ENCODE measurements at regions not wholly inside any gene's neighbourhood (a gene's known extent, or its start where the extent isn't known, plus 50 kb on each side); places are given as distances from the start of the nearest gene placed in this dataset.

DNA sequence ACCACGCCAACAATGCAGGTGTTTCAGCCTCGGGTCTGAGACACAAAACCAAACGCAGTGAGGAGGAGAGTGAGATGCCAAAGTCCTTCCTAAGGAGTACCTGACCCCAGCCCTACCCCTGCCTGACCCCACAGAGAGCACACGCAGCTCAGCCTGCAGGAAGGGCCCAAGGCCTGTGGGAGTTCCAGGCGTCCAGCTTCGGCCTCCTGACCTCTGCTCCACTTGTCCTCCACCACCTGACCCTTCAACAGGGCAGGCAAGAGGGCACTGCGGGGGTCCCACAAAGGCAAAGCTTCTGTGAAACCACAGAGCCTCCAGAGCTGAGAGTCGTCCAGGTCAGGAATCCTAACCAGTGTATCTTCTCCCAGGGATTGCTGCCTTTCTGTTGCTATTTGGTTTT is 122.0 kb upstream of the PPP2R2D start:
- intact Hi-C loops (cut with DNase I) = no loop called here
- Histone ChIP-seq H3K4me3 (replicated peaks in 1 of 3) (no peak overlapping the region), H3K27me3 (no peaks in the 10 kb centered on the region), H3K4me1 (no peaks in the 10 kb centered on the region), H3K36me3 (no peaks in the 10 kb centered on the region), H3K9me3 (no peaks in the 10 kb centered on the region), H3K27ac (no peak overlapping the region)
- no peak for TF ChIP-seq POLR2A (IDR thresholded peaks at IDR 0.05)
- TF ChIP-seq, protein P1, sequence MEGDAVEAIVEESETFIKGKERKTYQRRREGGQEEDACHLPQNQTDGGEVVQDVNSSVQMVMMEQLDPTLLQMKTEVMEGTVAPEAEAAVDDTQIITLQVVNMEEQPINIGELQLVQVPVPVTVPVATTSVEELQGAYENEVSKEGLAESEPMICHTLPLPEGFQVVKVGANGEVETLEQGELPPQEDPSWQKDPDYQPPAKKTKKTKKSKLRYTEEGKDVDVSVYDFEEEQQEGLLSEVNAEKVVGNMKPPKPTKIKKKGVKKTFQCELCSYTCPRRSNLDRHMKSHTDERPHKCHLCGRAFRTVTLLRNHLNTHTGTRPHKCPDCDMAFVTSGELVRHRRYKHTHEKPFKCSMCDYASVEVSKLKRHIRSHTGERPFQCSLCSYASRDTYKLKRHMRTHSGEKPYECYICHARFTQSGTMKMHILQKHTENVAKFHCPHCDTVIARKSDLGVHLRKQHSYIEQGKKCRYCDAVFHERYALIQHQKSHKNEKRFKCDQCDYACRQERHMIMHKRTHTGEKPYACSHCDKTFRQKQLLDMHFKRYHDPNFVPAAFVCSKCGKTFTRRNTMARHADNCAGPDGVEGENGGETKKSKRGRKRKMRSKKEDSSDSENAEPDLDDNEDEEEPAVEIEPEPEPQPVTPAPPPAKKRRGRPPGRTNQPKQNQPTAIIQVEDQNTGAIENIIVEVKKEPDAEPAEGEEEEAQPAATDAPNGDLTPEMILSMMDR (IDR thresholded peaks at IDR 0.05) = no peak
- no peak for DNase-seq
- 85 to 88% methylated on average over 7 to 8 of the region's 8 CpGs for WGBS, 2 donors

DNA sequence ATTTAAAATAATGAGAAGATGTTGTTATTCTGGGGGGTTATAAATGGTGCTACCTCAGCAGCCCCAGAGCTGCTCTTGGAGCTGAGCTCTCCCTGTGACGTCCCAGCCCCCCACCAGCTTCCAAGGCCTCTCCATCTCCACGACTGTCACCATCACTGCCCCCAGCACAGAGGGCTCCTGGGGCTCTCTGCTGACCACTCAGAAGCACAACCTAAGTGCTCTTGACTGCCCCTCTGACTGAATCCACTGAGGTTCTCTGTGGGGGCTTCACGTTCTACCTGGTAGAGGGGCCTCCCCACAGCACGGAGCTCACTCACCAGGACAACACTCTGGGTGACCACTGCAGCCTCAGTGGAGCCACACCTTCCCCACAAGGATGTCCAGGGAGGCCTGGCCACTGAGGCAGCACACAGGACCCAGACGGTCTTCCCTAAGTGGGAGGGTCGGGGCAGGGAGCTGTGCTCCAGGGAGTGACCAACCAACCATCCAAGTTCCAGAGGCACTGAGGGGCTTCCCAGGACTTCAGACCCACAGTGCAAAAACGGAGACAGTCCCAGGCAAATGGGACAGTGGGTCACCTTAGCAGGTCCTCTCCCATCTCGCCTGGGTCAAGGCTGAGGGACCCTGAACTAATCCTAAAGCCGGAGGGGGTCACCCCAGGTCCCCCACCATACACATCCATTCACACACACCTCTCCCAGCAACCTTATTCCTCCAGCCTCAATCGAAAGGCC is 121.0 kb upstream of the PPP2R2D start:
- no peak for TF ChIP-seq POLR2A (IDR thresholded peaks at IDR 0.05)
- TF ChIP-seq, protein P1 (IDR thresholded peaks at IDR 0.05) = no peak
- H3K9me3 ChIP-seq = no peaks in the 10 kb centered on the region
- H3K4me1 ChIP-seq = no peaks in the 10 kb centered on the region
- WGBS, 2 donors = 52 to 75% methylated on average over 4 to 7 of the region's 10 CpGs
- no peak overlapping the region for H3K4me3 ChIP-seq (replicated peaks in 1 of 3)
- H3K27me3 ChIP-seq = no peaks in the 10 kb centered on the region
- H3K27ac ChIP-seq = no peak overlapping the region
- no peaks in the 10 kb centered on the region for H3K36me3 ChIP-seq
- no peak for DNase-seq
- intact Hi-C loops (cut with DNase I) = no loop called here

DNA sequence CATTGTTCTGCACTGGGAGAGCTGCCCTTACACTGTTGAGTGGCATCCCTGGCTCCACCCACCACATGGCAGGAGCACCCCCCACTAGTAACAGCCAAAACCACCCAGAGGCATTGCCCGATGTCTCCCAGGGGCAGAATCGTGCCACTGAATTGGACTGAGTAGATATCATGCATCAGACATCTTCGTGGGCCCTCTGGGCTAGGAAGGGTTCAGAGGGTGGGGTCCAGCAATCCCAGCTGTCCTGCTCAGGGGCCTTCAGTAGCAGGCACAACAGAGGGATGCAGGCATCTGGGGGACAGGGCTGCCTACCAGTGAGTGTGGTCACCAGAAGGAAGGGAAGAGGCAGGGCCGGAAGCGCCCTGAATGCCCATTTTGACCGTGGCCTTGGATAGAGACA is 119.7 kb upstream of the PPP2R2D start:
- H3K27me3 ChIP-seq = no peaks in the 10 kb centered on the region
- no peaks in the 10 kb centered on the region for H3K36me3 ChIP-seq
- intact Hi-C loops (cut with DNase I) = no loop called here
- no peak for DNase-seq
- no peaks in the 10 kb centered on the region for H3K4me1 ChIP-seq
- H3K4me3 ChIP-seq (replicated peaks in 1 of 3) = no peak overlapping the region
- H3K9me3 ChIP-seq = no peaks in the 10 kb centered on the region
- no peak overlapping the region for H3K27ac ChIP-seq
- TF ChIP-seq, protein P1 (IDR thresholded peaks at IDR 0.05) = no peak
- TF ChIP-seq POLR2A (IDR thresholded peaks at IDR 0.05) = no peak
- 96 to 97% methylated on average over 4 to 6 of the region's 6 CpGs for WGBS, 2 donors

DNA sequence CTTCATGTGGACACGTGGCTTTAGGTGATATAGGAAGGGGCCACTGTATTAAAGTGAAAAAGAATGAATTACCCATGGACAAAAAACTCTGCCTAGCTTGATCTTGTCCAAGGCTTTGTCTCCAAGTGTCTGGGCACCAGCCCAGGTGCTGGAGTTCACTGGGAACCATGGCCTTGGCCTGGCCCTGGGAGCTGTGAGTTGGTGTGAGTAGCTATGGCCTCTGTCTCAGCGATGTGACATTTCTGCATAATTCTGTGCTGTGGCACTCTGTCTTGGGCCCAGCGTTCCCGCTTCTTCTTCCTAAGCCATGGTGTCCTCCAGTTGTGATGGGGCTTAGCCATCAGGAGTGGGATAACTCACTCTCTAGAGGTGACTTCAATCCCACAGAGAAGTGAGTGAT is 119.0 kb upstream of the PPP2R2D start:
- Histone ChIP-seq H3K4me1 (no peaks in the 10 kb centered on the region), H3K9me3 (no peaks in the 10 kb centered on the region), H3K36me3 (no peaks in the 10 kb centered on the region), H3K27me3 (no peaks in the 10 kb centered on the region), H3K4me3 (replicated peaks in 1 of 3) (no peak overlapping the region), H3K27ac (no peak overlapping the region)
- intact Hi-C loops (cut with DNase I) = no loop called here
- no peak for DNase-seq
- WGBS, 2 donors = 93 to 97% methylated on average over 4 of the region's 4 CpGs
- TF ChIP-seq, protein P1 (IDR thresholded peaks at IDR 0.05) = no peak
- no peak for TF ChIP-seq POLR2A (IDR thresholded peaks at IDR 0.05)

DNA sequence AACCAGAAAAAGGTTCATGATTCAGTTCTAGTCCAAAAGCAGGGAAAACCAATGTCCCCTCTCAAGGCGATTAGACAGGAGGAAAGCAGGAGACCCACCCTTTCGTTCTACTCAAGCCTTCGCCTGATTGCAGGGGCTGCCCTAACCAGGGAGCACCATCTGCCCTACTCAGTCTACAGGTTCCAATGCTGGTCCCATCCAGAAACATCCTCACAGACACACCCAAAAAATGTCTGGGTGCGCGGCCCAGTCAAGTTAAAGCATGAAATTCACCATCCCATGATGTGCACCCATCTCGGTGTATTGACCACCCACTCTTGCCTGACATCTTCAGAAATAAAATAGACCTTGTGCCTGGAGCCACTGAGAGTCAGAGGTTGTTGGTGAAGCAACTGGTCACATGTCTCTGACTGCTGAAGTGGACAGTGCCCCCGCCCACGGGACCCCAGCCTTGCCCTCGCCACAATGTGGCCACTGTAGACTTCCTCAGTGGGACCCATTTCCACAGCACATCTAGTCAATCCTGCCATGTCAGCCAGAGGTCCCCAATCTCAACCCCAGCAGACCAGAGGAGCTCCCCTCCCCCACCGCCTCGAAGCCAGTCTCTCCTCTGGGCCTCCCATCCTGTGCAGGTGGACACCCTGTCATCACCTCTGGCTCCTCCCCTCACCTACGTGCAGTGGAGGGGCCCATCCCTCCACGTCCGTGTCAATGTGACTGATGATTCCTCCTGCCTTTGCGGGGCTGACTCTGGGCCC is 116.3 kb upstream of the PPP2R2D start:
- Histone ChIP-seq H3K4me3 (replicated peaks in 1 of 3) (no peak overlapping the region), H3K36me3 (no peaks in the 10 kb centered on the region), H3K4me1 (no peaks in the 10 kb centered on the region), H3K27me3 (no peaks in the 10 kb centered on the region), H3K27ac (no peak overlapping the region), H3K9me3 (no peaks in the 10 kb centered on the region)
- 83 to 91% methylated on average over 15 of the region's 15 CpGs for WGBS, 2 donors
- TF ChIP-seq, protein P1 (IDR thresholded peaks at IDR 0.05) = no peak
- no peak for TF ChIP-seq POLR2A (IDR thresholded peaks at IDR 0.05)
- no peak for DNase-seq
- intact Hi-C loops (cut with DNase I) = no loop called here

Measured in thyroid gland (tissue), 4 donors.